CD14-positive monocyte (primary cell): ENCODE measurements at regions not wholly inside any gene's neighbourhood (a gene's known extent, or its start where the extent isn't known, plus 50 kb on each side); places are given as distances from the start of the nearest gene placed in this dataset.

Experiments
- DNase-seq, 3 donors: peaks; one replicate each; pipeline ENCODE4 v3.0.0-alpha.2; 2011 to 2022
- H2AFZ ChIP-seq: 2 replicates; pipeline ENCODE4 v1.6.0; 2012; ENCODE audit warnings: mild to moderate bottlenecking, low read depth, low read length, inconsistent platforms; ENCODE audit not compliant: insufficient read depth, poor library complexity, severe bottlenecking
- H3K27ac ChIP-seq, 2 donors: 1 replicate in 1 of 2; 2 replicates in 1 of 2; pipeline ENCODE4 v1.5.1; 2012 to 2013; ENCODE audit warnings: low read length in 2 of 2, control low read depth in 1 of 2, inconsistent platforms in 1 of 2, low read depth in 1 of 2, mild to moderate bottlenecking in 1 of 2
- H3K27me3 ChIP-seq, 2 donors: one replicate each; pipeline versions ENCODE4 v1.6.0 to v1.6.1; 2011 to 2013; ENCODE audit warnings: low read length in 2 of 2; ENCODE audit not compliant: control insufficient read depth in 2 of 2, insufficient read depth in 2 of 2
- H3K36me3 ChIP-seq, 2 donors: replicated peaks in 1 of 2; 1 replicate in 1 of 2; 2 replicates in 1 of 2; pipeline versions ENCODE4 v1.5.1 to v1.6.1; 2012 to 2013; ENCODE audit warnings: low read length in 2 of 2, control low read depth in 1 of 2, inconsistent platforms in 1 of 2, mild to moderate bottlenecking in 1 of 2; ENCODE audit not compliant: insufficient read depth in 2 of 2, control insufficient read depth in 1 of 2
- H3K4me1 ChIP-seq, 2 donors: 1 replicate in 1 of 2; 2 replicates in 1 of 2; pipeline versions ENCODE4 v1.5.1 to v1.6.1; 2012 to 2013; ENCODE audit warnings: low read length in 2 of 2, control low read depth in 1 of 2, inconsistent platforms in 1 of 2, mild to moderate bottlenecking in 1 of 2, moderate library complexity in 1 of 2; ENCODE audit not compliant: insufficient read depth in 2 of 2, control insufficient read depth in 1 of 2
- H3K4me2 ChIP-seq: replicated peaks from 2 replicates; pipeline ENCODE3; 2012; ENCODE audit warnings: low read length, moderate library complexity, mild to moderate bottlenecking; ENCODE audit not compliant: poor library complexity, severe bottlenecking; ENCODE audit errors: extremely low read depth
- H3K4me3 ChIP-seq, 3 experiments: fragments of 200-600 bp in 1 of 3; sonication (generic) in 1 of 3; replicated peaks in 1 of 3; 1 replicate in 2 of 3; 2 replicates in 1 of 3; pipeline ENCODE4 v1.5.1; 2011 to 2013; ENCODE audit warnings: low read length in 3 of 3, mild to moderate bottlenecking in 3 of 3, control low read depth in 2 of 3, low read depth in 2 of 3, inconsistent platforms in 1 of 3, moderate library complexity in 1 of 3
- H3K79me2 ChIP-seq: 2 replicates; pipeline ENCODE4 v1.6.0; 2012; ENCODE audit warnings: mild to moderate bottlenecking, control low read depth, inconsistent platforms, low read length, moderate library complexity; ENCODE audit not compliant: insufficient read depth
- H3K9ac ChIP-seq: 2 replicates; pipeline ENCODE4 v1.6.0; 2017; ENCODE audit warnings: low read length, mild to moderate bottlenecking; ENCODE audit not compliant: insufficient read depth, poor library complexity, severe bottlenecking
- H3K9me3 ChIP-seq, 2 donors: replicated peaks in 1 of 2; 1 replicate in 1 of 2; 2 replicates in 1 of 2; pipeline versions ENCODE4 v1.5.1 to v1.6.1; 2012 to 2013; ENCODE audit warnings: low read length in 2 of 2, control low read depth in 1 of 2; ENCODE audit not compliant: control insufficient read depth in 1 of 2, insufficient read depth in 1 of 2
- H4K20me1 ChIP-seq: 2 replicates; pipeline ENCODE4 v1.6.0; 2012; ENCODE audit warnings: mild to moderate bottlenecking, low read length, control low read depth, moderate library complexity; ENCODE audit not compliant: insufficient read depth
- H3K27ac Mint-ChIP-seq, 7 donors: one replicate each; pipeline ENCODE4 v1.8.0; 2020; ENCODE audit warnings: mild to moderate bottlenecking in 7 of 7, mixed read lengths in 7 of 7, moderate library complexity in 6 of 7, inconsistent platforms in 2 of 7
- H3K27me3 Mint-ChIP-seq, 3 donors: one replicate each; pipeline ENCODE4 v1.8.0; 2021 to 2022; ENCODE audit warnings: low read depth in 3 of 3, mild to moderate bottlenecking in 3 of 3, mixed read lengths in 3 of 3, moderate library complexity in 3 of 3, inconsistent platforms in 1 of 3
- H3K36me3 Mint-ChIP-seq, 2 donors: one replicate each; pipeline ENCODE4 v1.8.0; 2020; ENCODE audit warnings: mixed read lengths in 2 of 2, inconsistent platforms in 1 of 2, mild to moderate bottlenecking in 1 of 2
- H3K4me1 Mint-ChIP-seq: one replicate; pipeline ENCODE4 v1.8.0; 2020; ENCODE audit warnings: mild to moderate bottlenecking, mixed read lengths
- H3K4me3 Mint-ChIP-seq, 2 donors: one replicate each; pipeline ENCODE4 v1.8.0; 2020; ENCODE audit warnings: mild to moderate bottlenecking in 2 of 2, mixed read lengths in 2 of 2, moderate library complexity in 1 of 2
- H3K9me3 Mint-ChIP-seq, 7 donors: one replicate each; pipeline ENCODE4 v1.8.0; 2020 to 2022; ENCODE audit warnings: mixed read lengths in 7 of 7, mild to moderate bottlenecking in 6 of 7, moderate library complexity in 6 of 7, inconsistent platforms in 2 of 7
- CTCF ChIP-seq: fragments of 200-600 bp; IDR thresholded peaks from one replicate; pipeline ENCODE4 v1.8.0; 2022; ENCODE audit warnings: antibody characterized with exemption, mild to moderate bottlenecking
- WGBS: methylation state at CpG from one replicate; pipeline ENCODE4 v1.1.5; 2013; ENCODE audit warnings: missing lambda C conversion rate; ENCODE audit not compliant: insufficient coverage; 5-methylcytosine and 5-hydroxymethylcytosine counted together
- intact Hi-C, 2 donors: fragments of 100-400 bp; cut with micrococcal nuclease; formaldehyde crosslinking; loops; one replicate each; pipeline versions ENCODE4 v1.15.0 to v1.15.1; 2023

DNA sequence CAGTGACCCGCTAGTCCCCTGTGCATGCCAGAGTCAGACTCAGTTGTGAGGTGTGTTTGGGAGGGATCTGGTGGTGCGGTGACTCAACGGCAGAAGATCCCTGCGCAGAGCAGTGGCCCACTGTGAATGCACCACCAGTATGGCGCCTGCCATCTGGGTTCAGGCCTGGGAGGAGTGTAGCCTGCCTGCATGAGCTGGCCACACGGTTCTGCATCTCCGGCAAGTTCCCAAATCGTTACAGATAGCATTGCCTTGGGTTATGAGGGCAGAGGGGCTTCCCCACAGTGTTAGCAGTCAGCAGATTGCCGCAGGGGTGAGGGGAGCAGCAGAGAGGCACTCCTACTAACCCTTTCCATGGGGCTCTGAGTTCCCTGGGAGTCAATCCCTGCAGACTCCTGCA is 629.6 kb downstream of the TLL1 start:
- 93% methylated on average over 9 of the region's 9 CpGs for WGBS

DNA sequence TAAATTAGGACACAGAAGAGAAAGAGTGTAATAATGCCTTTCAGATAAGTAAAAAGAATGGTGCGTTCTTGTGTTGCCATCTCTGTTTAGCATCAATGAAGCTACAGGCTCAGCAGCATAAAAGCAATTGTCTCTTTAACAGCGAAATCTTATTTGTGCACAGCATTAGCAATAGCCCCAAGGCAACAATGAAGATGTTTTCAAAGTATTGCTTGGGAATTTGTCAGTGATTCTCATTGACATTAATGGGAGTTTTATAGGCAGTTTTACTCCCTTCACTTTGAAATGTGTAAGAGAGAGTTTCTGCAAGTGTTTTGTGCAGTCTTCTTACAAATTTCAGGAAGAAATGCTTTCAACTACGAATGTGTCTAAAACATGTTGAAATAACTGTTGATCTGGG is 633.0 kb downstream of the TLL1 start:
- no peaks in the 10 kb centered on the region for H4K20me1 ChIP-seq
- H3K4me3 ChIP-seq = no peak overlapping the region
- Mint-ChIP-seq H3K27ac (no peak overlapping the region), H3K4me1 (peaks cover 4% of the 10 kb centered on the region), H3K9me3 (peaks cover 0 to 5% (median 2%) of the 10 kb centered on the region in 7 donors), H3K36me3 (no peaks in the 10 kb centered on the region), H3K4me3 (no peak overlapping the region), H3K27me3 (peaks cover 0 to 2% (median 0%) of the 10 kb centered on the region in 3 donors)
- TF ChIP-seq CTCF = no peak
- H3K4me1 ChIP-seq = peaks cover 0 to under 1% of the 10 kb centered on the region in 2 donors
- no peak for DNase-seq
- H3K9me3 ChIP-seq = peaks cover 0 to 11% of the 10 kb centered on the region in 2 donors
- H3K79me2 ChIP-seq = no peaks in the 10 kb centered on the region
- no peaks in the 10 kb centered on the region for H3K27me3 ChIP-seq
- no peak overlapping the region for H2AFZ ChIP-seq
- no peak overlapping the region for H3K27ac ChIP-seq
- H3K36me3 ChIP-seq = no peaks in the 10 kb centered on the region
- intact Hi-C loops = no loop called here
- no peak overlapping the region for H3K9ac ChIP-seq
- 71% methylated on average over 1 of the region's 3 CpGs for WGBS
- H3K4me2 ChIP-seq = no peak overlapping the region

More for the DNA sequence above, 629.6 kb downstream of the TLL1 start:
- Histone ChIP-seq H3K27me3 (no peaks in the 10 kb centered on the region), H3K4me3 (no peak overlapping the region), H3K79me2 (no peaks in the 10 kb centered on the region), H3K9me3 (peaks cover 0 to 11% of the 10 kb centered on the region in 2 donors), H3K9ac (no peak overlapping the region), H3K4me1 (peaks cover 0 to 17% of the 10 kb centered on the region in 2 donors), H3K36me3 (no peaks in the 10 kb centered on the region), H2AFZ (no peak overlapping the region), H3K27ac (no peak overlapping the region), H4K20me1 (no peaks in the 10 kb centered on the region), H3K4me2 (no peak overlapping the region)
- Mint-ChIP-seq H3K4me1 (peaks cover 25% of the 10 kb centered on the region), H3K4me3 (no peak overlapping the region), H3K36me3 (no peaks in the 10 kb centered on the region), H3K27me3 (no peaks in the 10 kb centered on the region), H3K9me3 (peaks cover 0 to 5% (median 2%) of the 10 kb centered on the region in 7 donors), H3K27ac (no peak overlapping the region)
- TF ChIP-seq CTCF = no peak
- no peak for DNase-seq
- intact Hi-C loops = no loop called here
